GM12878 (cell line): ENCODE measurements at regions not wholly inside any gene's neighbourhood (a gene's known extent, or its start where the extent isn't known, plus 50 kb on each side); places are given as distances from the start of the nearest gene placed in this dataset.

Experiments used
- ATAC-seq: fragments of 200-7000 bp; cut with Tn5 transposase; 3 replicates; pipeline ENCODE4 v1.9.1; 2020; ENCODE audit warnings: mild to moderate bottlenecking, moderate library complexity
- BruUV-seq: library from RNA; stranded (reverse); fragments of 400-500 nt; replicated peaks from 2 replicates; lab custom pipeline; 2021; lab: Mats Ljungman, UMichigan
- CTCF ChIA-PET: fragments of 300-600 bp; sonication (Branson Sonifier 250); formaldehyde crosslinking; extraction: SDS; loops from one replicate; lab custom pipeline; 2021; ENCODE audit warnings: inconsistent platforms; lab: Yijun Ruan, JAX
- POLR2A ChIA-PET: fragments of 350-600 bp; formaldehyde crosslinking; extraction: SDS; loops from one replicate; lab custom pipeline; 2021; ENCODE audit warnings: inconsistent platforms; lab: Charles Lee
- RAD21 ChIA-PET: fragments of 300-600 bp; sonication (Branson Sonifier 250); formaldehyde crosslinking; loops from one replicate; lab custom pipeline; 2023; ENCODE audit warnings: antibody characterized with exemption; ENCODE audit not compliant: unreplicated experiment; lab: Charles Lee
- SMC1A ChIA-PET: fragments of 300-600 bp; sonication (Branson Sonifier 250); formaldehyde crosslinking; loops from one replicate; lab custom pipeline; 2023; ENCODE audit not compliant: unreplicated experiment, uncharacterized antibody; lab: Charles Lee
- DNase-seq: peaks from one replicate; pipeline ENCODE4 v3.0.0-alpha.2; 2011; ENCODE audit warnings: low read depth, low spot score
- FAIRE-seq: peaks from 3 replicates; lab custom pipeline; 2011; peaks lifted over from hg19 to GRCh38; lab: Jason Lieb, UNC
- H2AFZ ChIP-seq: 2 replicates; pipeline ENCODE4 v1.6.0; 2011; ENCODE audit warnings: low read depth, low read length, control low read depth; ENCODE audit not compliant: control insufficient read depth
- H3K27ac ChIP-seq: 2 replicates; pipeline ENCODE4 v1.5.1; 2011; ENCODE audit warnings: control low read depth; ENCODE audit not compliant: control insufficient read depth, insufficient read depth
- H3K27me3 ChIP-seq, 2 experiments: replicated peaks in 1 of 2; 2 replicates each; pipeline versions ENCODE4 v1.6.0 to v1.6.1; 2011; ENCODE audit warnings: low read length in 1 of 2; ENCODE audit not compliant: control insufficient read depth in 2 of 2, insufficient read depth in 2 of 2
- H3K36me3 ChIP-seq, 2 experiments: 2 replicates each; pipeline ENCODE4 v1.5.1; 2011; ENCODE audit warnings: low read length in 1 of 2; ENCODE audit not compliant: control insufficient read depth in 2 of 2, insufficient read depth in 2 of 2
- H3K4me1 ChIP-seq: 2 replicates; pipeline ENCODE4 v1.6.1; 2011; ENCODE audit warnings: mild to moderate bottlenecking, low read length, moderate library complexity, mixed read lengths; ENCODE audit not compliant: control insufficient read depth, insufficient read depth
- H3K4me2 ChIP-seq: 2 replicates; pipeline ENCODE4 v1.6.0; 2011; ENCODE audit warnings: control low read depth; ENCODE audit not compliant: control insufficient read depth, insufficient read depth
- H3K4me3 ChIP-seq: fragments of 200-600 bp; sonication (generic); 2 replicates; pipeline ENCODE4 v1.5.1; 2016
- H3K79me2 ChIP-seq: 2 replicates; pipeline ENCODE4 v1.6.0; 2011; ENCODE audit warnings: low read length; ENCODE audit not compliant: control insufficient read depth, insufficient read depth
- H3K9ac ChIP-seq: 2 replicates; pipeline ENCODE4 v1.8.0; 2011; ENCODE audit warnings: low read length, control low read depth, mixed read lengths; ENCODE audit not compliant: control insufficient read depth, insufficient read depth
- H3K9me3 ChIP-seq: replicated peaks from 3 replicates; pipeline ENCODE4 v1.5.1; 2011; ENCODE audit warnings: mild to moderate bottlenecking, low read length; ENCODE audit not compliant: control insufficient read depth, insufficient read depth
- H4K20me1 ChIP-seq: 2 replicates; pipeline ENCODE4 v1.6.0; 2011; ENCODE audit not compliant: control insufficient read depth, insufficient read depth
- BRCA1 ChIP-seq: IDR thresholded peaks from 2 replicates; pipeline ENCODE4 v1.6.1; 2011; ENCODE audit warnings: low read depth, low read length, improper control_type of control experiment
- CEBPB ChIP-seq, 2 experiments: fragments of 150-350 bp in 1 of 2; IDR thresholded peaks; 2 replicates each; pipeline ENCODE4 v1.6.1; 2012 to 2014; ENCODE audit warnings: low read depth in 2 of 2, low read length in 2 of 2, borderline replicate concordance in 1 of 2, inconsistent platforms in 1 of 2
- MLLT1 ChIP-seq: fragments of 450-650 bp; IDR thresholded peaks from 2 replicates; pipeline ENCODE4 v1.6.1; 2016; ENCODE audit warnings: mild to moderate bottlenecking
- NR2C1 ChIP-seq: fragments of 450-650 bp; IDR thresholded peaks from 2 replicates; pipeline ENCODE4 v1.6.1; 2017; ENCODE audit warnings: antibody characterized with exemption, mild to moderate bottlenecking, moderate library complexity
- SP1 ChIP-seq: IDR thresholded peaks from one replicate; pipeline ENCODE4 v1.6.1; 2011; ENCODE audit warnings: low read depth, low read length
- ZBTB33 ChIP-seq: fragments of 450-650 bp; IDR thresholded peaks from 2 replicates; pipeline ENCODE4 v1.6.1; 2017; ENCODE audit warnings: mild to moderate bottlenecking
- ZNF274 ChIP-seq: IDR thresholded peaks from one replicate; pipeline ENCODE4 v1.8.0; 2011; ENCODE audit not compliant: insufficient read length, insufficient read depth
- WGBS: methylation state at CpG from one replicate; pipeline ENCODE4 v1.1.6; 2016; ENCODE audit warnings: low lambda C conversion rate; ENCODE audit not compliant: insufficient replicate concordance, insufficient coverage; ENCODE audit errors: missing lambda C conversion rate; 5-methylcytosine and 5-hydroxymethylcytosine counted together
- in situ Hi-C: fragments of 300-500 bp; cut with MboI; formaldehyde crosslinking; loops from 9 replicates; pipeline ENCODE4 v1.14.3; 2018; ENCODE audit warnings: mixed read lengths
- intact Hi-C: fragments of 100-400 bp; cut with micrococcal nuclease; formaldehyde crosslinking; loops from one replicate; pipeline ENCODE4 v1.14.2; 2022; ENCODE audit not compliant: unreplicated experiment

GRCh38 chr2:216285701-216286100, 86.6 kb downstream of the MARCHF4 start:
- H3K4me3 ChIP-seq: no peak overlapping the region
- H4K20me1 ChIP-seq: no peaks in the 10 kb centered on the region
- no peaks in the 10 kb centered on the region for H3K36me3 ChIP-seq
- no peaks in the 10 kb centered on the region for H3K4me1 ChIP-seq
- CTCF ChIA-PET: interaction anchor here (1.3 to 2.1 kb wide), 3 partner anchors 11 to 63 kb away, joined by 3 to 10 read pairs (median 4); no protein-coding TSS in a partner anchor
- POLR2A ChIA-PET: no interaction called here
- in situ Hi-C loops: no loop called here
- no peaks in the 10 kb centered on the region for H3K27me3 ChIP-seq
- ATAC-seq (no peak), FAIRE-seq (no peak), DNase-seq (no peak)
- TF ChIP-seq NR2C1 (no peak), BRCA1 (no peak), CEBPB (IDR thresholded peaks at IDR 0.05; ENCODE audit: borderline replicate concordance in 1 of 2, low read depth in 2 of 2, low read length in 2 of 2) (no peak), MLLT1 (no peak), SP1 (no peak), ZNF274 (no peak), ZBTB33 (no peak)
- no peak overlapping the region for H3K9ac ChIP-seq
- H3K9me3 ChIP-seq: no peaks in the 10 kb centered on the region
- intact Hi-C loops: no loop called here
- SMC1A ChIA-PET: interaction anchor here (1.1 to 1.5 kb wide), 2 partner anchors 11 to 63 kb away, joined by 3 read pairs; no protein-coding TSS in a partner anchor
- no peak overlapping the region for H3K27ac ChIP-seq
- H3K79me2 ChIP-seq: no peaks in the 10 kb centered on the region
- 23% methylated on average over 7 of the region's 7 CpGs for WGBS
- BruUV-seq: no TSS peak
- RAD21 ChIA-PET: no interaction called here
- no peak overlapping the region for H3K4me2 ChIP-seq
- H2AFZ ChIP-seq: no peak overlapping the region
